IPS-NIHi11 (cell line): ENCODE measurements at regions not wholly inside any gene's neighbourhood (a gene's known extent, or its start where the extent isn't known, plus 50 kb on each side); places are given as distances from the start of the nearest gene placed in this dataset.
"Not testable (repeated sequence)": the region's sequence is repeated elsewhere in the genome, so short reads cannot be mapped to it uniquely, and the experiment has no call there.

Experiments
- DNase-seq: peaks from one replicate; pipeline ENCODE4 v3.0.0; 2012; ENCODE audit warnings: mixed read lengths, low spot score

GRCh38 chr6:14217728-14218518 is 100.4 kb downstream of the CD83 start:
- no peak for DNase-seq

GRCh38 chr6:14218519-14218800 is 100.9 kb downstream of the CD83 start:
- no peak for DNase-seq

- no peak for DNase-seq
These were observed 104.2 kb downstream of the CD83 start for GRCh38 chr6:14221564-14222279.

GRCh38 chr6:14222956-14223355 is 105.4 kb downstream of the CD83 start:
- DNase-seq = no peak

GRCh38 chr6:14224359-14225103 is 107.0 kb downstream of the CD83 start:
- DNase-seq = no peak

- DNase-seq = no peak
These were observed 108.6 kb downstream of the CD83 start for GRCh38 chr6:14226051-14226660.

GRCh38 chr6:14228571-14228970 is 111.0 kb downstream of the CD83 start:
- DNase-seq = no peak

- DNase-seq = no peak
These were observed 113.5 kb downstream of the CD83 start for GRCh38 chr6:14231071-14231483.

GRCh38 chr6:14231501-14232280 is 114.1 kb downstream of the CD83 start:
- DNase-seq = no peak

- no peak for DNase-seq
These were observed 115.3 kb downstream of the CD83 start for GRCh38 chr6:14232889-14233288.

- DNase-seq = no peak
These were observed 118.2 kb downstream of the CD83 start for GRCh38 chr6:14235653-14236356.

GRCh38 chr6:14239097-14239496 is 121.5 kb downstream of the CD83 start:
- no peak for DNase-seq

GRCh38 chr6:14240411-14241166 is 123.0 kb downstream of the CD83 start:
- no peak for DNase-seq

GRCh38 chr6:14241255-14242070 is 123.9 kb downstream of the CD83 start:
- DNase-seq = no peak

GRCh38 chr6:14242912-14243311 is 125.3 kb downstream of the CD83 start:
- DNase-seq = not testable (repeated sequence)

GRCh38 chr6:14243597-14243996 is 126.0 kb downstream of the CD83 start:
- DNase-seq = no peak

- DNase-seq = no peak
These were observed 129.3 kb downstream of the CD83 start for GRCh38 chr6:14246876-14247275.

- DNase-seq = no peak
These were observed 133.0 kb downstream of the CD83 start for GRCh38 chr6:14250573-14250972.

GRCh38 chr6:14252271-14252850 is 134.8 kb downstream of the CD83 start:
- no peak for DNase-seq
